Neural progenitor cell (in vitro differentiated cells): ENCODE measurements at regions not wholly inside any gene's neighbourhood (a gene's known extent, or its start where the extent isn't known, plus 50 kb on each side); places are given as distances from the start of the nearest gene placed in this dataset.

Source experiments
- DNase-seq: peaks from one replicate; pipeline ENCODE4 v3.0.0-alpha.2; 2016; ENCODE audit warnings: low spot score
- H2AFZ ChIP-seq: fragments of 200-600 bp; sonication (generic); replicated peaks from 2 replicates; pipeline ENCODE4 v1.6.1; 2016; ENCODE audit warnings: antibody characterized with exemption
- H3F3A ChIP-seq: fragments of 200-600 bp; sonication (generic); 2 replicates; pipeline ENCODE4 v1.6.1; 2016; ENCODE audit warnings: antibody characterized with exemption, low read depth
- H3K27ac ChIP-seq: fragments of 200-600 bp; sonication (generic); 2 replicates; pipeline ENCODE4 v1.5.1; 2016; ENCODE audit warnings: mild to moderate bottlenecking
- H3K27me3 ChIP-seq: fragments of 200-600 bp; sonication (generic); 2 replicates; pipeline ENCODE4 v1.6.1; 2016; ENCODE audit warnings: mild to moderate bottlenecking, moderate library complexity
- H3K36me3 ChIP-seq: fragments of 200-600 bp; sonication (generic); 2 replicates; pipeline ENCODE4 v1.5.1; 2016
- H3K4me1 ChIP-seq: fragments of 200-600 bp; sonication (generic); 2 replicates; pipeline ENCODE4 v1.6.1; 2016; ENCODE audit warnings: mixed run types
- H3K4me2 ChIP-seq: fragments of 200-600 bp; sonication (generic); 2 replicates; pipeline ENCODE4 v1.6.1; 2016
- H3K4me3 ChIP-seq: fragments of 200-600 bp; sonication (generic); 2 replicates; pipeline ENCODE4 v1.5.1; 2016
- H3K79me2 ChIP-seq: fragments of 200-600 bp; sonication (generic); 2 replicates; pipeline ENCODE4 v1.6.1; 2016; ENCODE audit warnings: low read depth
- H3K9ac ChIP-seq: fragments of 200-600 bp; sonication (generic); 2 replicates; pipeline ENCODE4 v1.6.1; 2016
- H3K9me3 ChIP-seq: fragments of 200-600 bp; sonication (generic); 2 replicates; pipeline ENCODE4 v1.5.1; 2016; ENCODE audit warnings: low read depth
- H4K20me1 ChIP-seq: fragments of 200-600 bp; sonication (generic); 2 replicates; pipeline ENCODE4 v1.6.1; 2016; ENCODE audit warnings: low read depth
- H3K27ac Mint-ChIP-seq: 3 replicates; pipeline ENCODE4 v1.8.0; 2021; ENCODE audit warnings: mixed read lengths
- H3K27me3 Mint-ChIP-seq: 2 replicates; pipeline ENCODE4 v1.8.0; 2022; ENCODE audit warnings: low read depth, mild to moderate bottlenecking, inconsistent platforms, moderate library complexity, mixed read lengths; ENCODE audit not compliant: insufficient read depth
- H3K36me3 Mint-ChIP-seq: 3 replicates; pipeline ENCODE4 v1.8.0; 2021; ENCODE audit warnings: mixed read lengths
- H3K4me1 Mint-ChIP-seq: 3 replicates; pipeline ENCODE4 v1.8.0; 2021; ENCODE audit warnings: mixed read lengths
- H3K4me3 Mint-ChIP-seq: 3 replicates; pipeline ENCODE4 v1.8.0; 2021; ENCODE audit warnings: mild to moderate bottlenecking, moderate library complexity, mixed read lengths
- H3K9me3 Mint-ChIP-seq: 3 replicates; pipeline ENCODE4 v1.8.0; 2020; ENCODE audit warnings: mixed read lengths
- CTCF ChIP-seq: fragments of 200-600 bp; sonication (generic); IDR thresholded peaks from 2 replicates; pipeline ENCODE4 v1.5.1; 2017; ENCODE audit warnings: antibody characterized with exemption, mild to moderate bottlenecking
- EZH2 ChIP-seq: fragments of 200-600 bp; sonication (generic); IDR thresholded peaks from 2 replicates; pipeline ENCODE4 v1.6.1; 2017; ENCODE audit warnings: antibody characterized with exemption, mild to moderate bottlenecking, moderate library complexity
- EZH2phosphoT487 ChIP-seq: fragments of 200-600 bp; sonication (generic); IDR thresholded peaks from 2 replicates; pipeline ENCODE4 v1.6.1; 2017; ENCODE audit warnings: antibody characterized with exemption

GRCh38 chr3:139824864-139825263, 110.1 kb upstream of the CLSTN2 start:
- H3K27ac Mint-ChIP-seq: no peak overlapping the region

GRCh38 chr3:139814646-139815045, 120.3 kb upstream of the CLSTN2 start:
- H3F3A ChIP-seq: no peaks in the 10 kb centered on the region
- no peaks in the 10 kb centered on the region for H3K4me1 ChIP-seq
- DNase-seq: no peak
- no peaks in the 10 kb centered on the region for H4K20me1 ChIP-seq
- no peak overlapping the region for H3K4me2 ChIP-seq
- Mint-ChIP-seq H3K36me3 (no peaks in the 10 kb centered on the region), H3K4me1 (peaks cover 9% of the 10 kb centered on the region), H3K4me3 (no peak overlapping the region), H3K27me3 (peaks cover 4% of the 10 kb centered on the region), H3K27ac (no peak overlapping the region), H3K9me3 (peaks cover 2% of the 10 kb centered on the region)
- no peak overlapping the region for H3K9ac ChIP-seq
- no peaks in the 10 kb centered on the region for H3K9me3 ChIP-seq
- H3K4me3 ChIP-seq: no peak overlapping the region
- H2AFZ ChIP-seq: no peak overlapping the region
- H3K79me2 ChIP-seq: no peaks in the 10 kb centered on the region
- H3K27me3 ChIP-seq: no peaks in the 10 kb centered on the region
- no peak overlapping the region for H3K27ac ChIP-seq
- H3K36me3 ChIP-seq: no peaks in the 10 kb centered on the region
- no peak for TF ChIP-seq EZH2phosphoT487
- TF ChIP-seq EZH2: no peak
- TF ChIP-seq CTCF: no peak

More at GRCh38 chr3:139824864-139825263, 110.1 kb upstream of the CLSTN2 start:
- TF ChIP-seq CTCF (no peak), EZH2 (no peak), EZH2phosphoT487 (no peak)
- Histone ChIP-seq H3K79me2 (no peaks in the 10 kb centered on the region), H3K4me3 (no peak overlapping the region), H3K9ac (no peak overlapping the region), H4K20me1 (no peaks in the 10 kb centered on the region), H3K9me3 (no peaks in the 10 kb centered on the region), H3K4me2 (no peak overlapping the region), H2AFZ (no peak overlapping the region), H3K27ac (no peak overlapping the region), H3K36me3 (no peaks in the 10 kb centered on the region), H3F3A (no peaks in the 10 kb centered on the region), H3K27me3 (no peaks in the 10 kb centered on the region), H3K4me1 (no peaks in the 10 kb centered on the region)
- Mint-ChIP-seq H3K9me3 (peaks cover 10% of the 10 kb centered on the region), H3K27me3 (peaks cover 9% of the 10 kb centered on the region), H3K36me3 (no peaks in the 10 kb centered on the region), H3K4me1 (peaks cover 8% of the 10 kb centered on the region), H3K4me3 (no peak overlapping the region)
- DNase-seq: no peak

GRCh38 chr3:139811331-139811730, 123.7 kb upstream of the CLSTN2 start:
- no peak overlapping the region for H3K9ac ChIP-seq
- H3K9me3 ChIP-seq: no peaks in the 10 kb centered on the region
- H3K4me1 ChIP-seq: no peaks in the 10 kb centered on the region
- no peaks in the 10 kb centered on the region for H3K36me3 Mint-ChIP-seq
- H3K27ac ChIP-seq: no peak overlapping the region
- H3K27me3 Mint-ChIP-seq: peaks cover under 1% of the 10 kb centered on the region
- TF ChIP-seq CTCF (no peak), EZH2phosphoT487 (no peak), EZH2 (no peak)
- no peak overlapping the region for H3K4me3 Mint-ChIP-seq
- H3K4me2 ChIP-seq: no peak overlapping the region
- H3K27me3 ChIP-seq: no peaks in the 10 kb centered on the region
- no peaks in the 10 kb centered on the region for H4K20me1 ChIP-seq
- no peaks in the 10 kb centered on the region for H3K36me3 ChIP-seq
- no peak overlapping the region for H2AFZ ChIP-seq
- no peaks in the 10 kb centered on the region for H3F3A ChIP-seq
- H3K9me3 Mint-ChIP-seq: no peaks in the 10 kb centered on the region
- no peaks in the 10 kb centered on the region for H3K79me2 ChIP-seq
- H3K27ac Mint-ChIP-seq: no peak overlapping the region
- no peak overlapping the region for H3K4me3 ChIP-seq
- peaks cover 9% of the 10 kb centered on the region for H3K4me1 Mint-ChIP-seq
- DNase-seq: no peak

GRCh38 chr3:139808201-139808600, 126.8 kb upstream of the CLSTN2 start:
- H3K27me3 Mint-ChIP-seq: no peaks in the 10 kb centered on the region
- Histone ChIP-seq H3K4me2 (no peak overlapping the region), H3K9me3 (no peaks in the 10 kb centered on the region), H3K36me3 (no peaks in the 10 kb centered on the region), H3K4me3 (no peak overlapping the region), H2AFZ (no peak overlapping the region), H3K9ac (no peak overlapping the region), H3F3A (no peaks in the 10 kb centered on the region), H4K20me1 (no peaks in the 10 kb centered on the region), H3K27me3 (no peaks in the 10 kb centered on the region), H3K27ac (no peak overlapping the region), H3K79me2 (no peaks in the 10 kb centered on the region), H3K4me1 (no peaks in the 10 kb centered on the region)
- H3K4me3 Mint-ChIP-seq: no peak overlapping the region
- TF ChIP-seq CTCF: no peak
- no peak for TF ChIP-seq EZH2
- TF ChIP-seq EZH2phosphoT487: no peak
- peaks cover 9% of the 10 kb centered on the region for H3K4me1 Mint-ChIP-seq
- H3K27ac Mint-ChIP-seq: no peak overlapping the region
- DNase-seq: no peak
- H3K9me3 Mint-ChIP-seq: no peaks in the 10 kb centered on the region
- no peaks in the 10 kb centered on the region for H3K36me3 Mint-ChIP-seq
